ENCODE measurements at regions not wholly inside any gene's neighbourhood (a gene's known extent, or its start where the extent isn't known, plus 50 kb on each side); places are given as distances from the start of the nearest gene placed in this dataset.
A peak's percentile ranks its signal among the peaks of the same experiment; 100 is the strongest.

- TF ChIP-seq CTCF (IDR thresholded peaks at IDR 0.05; ENCODE audit: low read length) (no peak), EZH2 (optimal IDR thresholded peaks at IDR 0.05; ENCODE audit: low read depth, low read length) (no peak), EZH2phosphoT487 (IDR thresholded peaks at IDR 0.05; ENCODE audit: low read length) (no peak)
Measured at GRCh38 chr3:117524890-117525289, 815.3 kb downstream of the TUSC7 start.

GRCh38 chr3:117526470-117527079 lies 817.0 kb downstream of the TUSC7 start:
- Histone ChIP-seq H3K36me3 (replicated peaks; ENCODE audit: insufficient read depth, low read length) (no peaks in the 10 kb centered on the region), H3F3A (ENCODE audit: insufficient read depth, low read length) (no peaks in the 10 kb centered on the region), H3K27me3 (replicated peaks; ENCODE audit: insufficient read depth, low read length) (no peaks in the 10 kb centered on the region), H3K4me1 (ENCODE audit: low read length) (no peaks in the 10 kb centered on the region), H2AFZ (ENCODE audit: low read length) (0 out of 2 replicates have a peak overlapping the region, but pooled peaks have one; percentile 5), H3K27ac (ENCODE audit: low read length) (no peak overlapping the region), H3K79me2 (ENCODE audit: low read length) (no peaks in the 10 kb centered on the region), H3K4me3 (ENCODE audit: low read length) (no peak overlapping the region), H3K9ac (ENCODE audit: low read length) (no peak overlapping the region), H4K20me1 (ENCODE audit: insufficient read depth, low read length) (no peaks in the 10 kb centered on the region), H3K9me2 (replicated peaks; ENCODE audit: insufficient read depth, low read length) (no peaks in the 10 kb centered on the region), H3K4me2 (ENCODE audit: low read depth, low read length) (no peak overlapping the region), H3K9me3 (replicated peaks; ENCODE audit: insufficient read depth, low read length) (no peaks in the 10 kb centered on the region)
- peak; percentile 49 for DNase-seq
- TF ChIP-seq CTCF (IDR thresholded peaks at IDR 0.05; ENCODE audit: low read length) (peak; percentile 70), EZH2 (optimal IDR thresholded peaks at IDR 0.05; ENCODE audit: low read depth, low read length) (no peak)

More at GRCh38 chr3:117524890-117525289, 815.3 kb downstream of the TUSC7 start:
- no peaks in the 10 kb centered on the region for H3K9me2 ChIP-seq (replicated peaks; ENCODE audit: insufficient read depth, low read length)
- no peaks in the 10 kb centered on the region for H3K36me3 ChIP-seq (replicated peaks; ENCODE audit: insufficient read depth, low read length)
- H3K9me3 ChIP-seq (replicated peaks; ENCODE audit: insufficient read depth, low read length) = no peaks in the 10 kb centered on the region
- H3K27me3 ChIP-seq (replicated peaks; ENCODE audit: insufficient read depth, low read length) = no peaks in the 10 kb centered on the region
- H3K79me2 ChIP-seq (ENCODE audit: low read length) = no peaks in the 10 kb centered on the region
- H3K4me2 ChIP-seq (ENCODE audit: low read depth, low read length) = no peak overlapping the region
- no peak overlapping the region for H2AFZ ChIP-seq (ENCODE audit: low read length)
- H3K4me3 ChIP-seq (ENCODE audit: low read length) = no peak overlapping the region
- no peak overlapping the region for H3K9ac ChIP-seq (ENCODE audit: low read length)
- DNase-seq = no peak
- H3F3A ChIP-seq (ENCODE audit: insufficient read depth, low read length) = no peaks in the 10 kb centered on the region
- H4K20me1 ChIP-seq (ENCODE audit: insufficient read depth, low read length) = no peaks in the 10 kb centered on the region
- H3K4me1 ChIP-seq (ENCODE audit: low read length) = no peaks in the 10 kb centered on the region
- no peak overlapping the region for H3K27ac ChIP-seq (ENCODE audit: low read length)

- Histone ChIP-seq H3K79me2 (ENCODE audit: low read length) (no peaks in the 10 kb centered on the region), H3K9me2 (replicated peaks; ENCODE audit: insufficient read depth, low read length) (no peaks in the 10 kb centered on the region), H3K27ac (ENCODE audit: low read length) (no peak overlapping the region), H4K20me1 (ENCODE audit: insufficient read depth, low read length) (no peaks in the 10 kb centered on the region), H3K36me3 (replicated peaks; ENCODE audit: insufficient read depth, low read length) (no peaks in the 10 kb centered on the region), H3K27me3 (replicated peaks; ENCODE audit: insufficient read depth, low read length) (no peaks in the 10 kb centered on the region), H3K4me1 (ENCODE audit: low read length) (no peaks in the 10 kb centered on the region), H3F3A (ENCODE audit: insufficient read depth, low read length) (no peaks in the 10 kb centered on the region), H3K9me3 (replicated peaks; ENCODE audit: insufficient read depth, low read length) (no peaks in the 10 kb centered on the region), H3K9ac (ENCODE audit: low read length) (no peak overlapping the region), H3K4me2 (ENCODE audit: low read depth, low read length) (no peak overlapping the region), H2AFZ (ENCODE audit: low read length) (no peak overlapping the region), H3K4me3 (ENCODE audit: low read length) (no peak overlapping the region)
- no peak for TF ChIP-seq CTCF (IDR thresholded peaks at IDR 0.05; ENCODE audit: low read length)
- TF ChIP-seq EZH2phosphoT487 (IDR thresholded peaks at IDR 0.05; ENCODE audit: low read length) = no peak
- no peak for TF ChIP-seq EZH2 (optimal IDR thresholded peaks at IDR 0.05; ENCODE audit: low read depth, low read length)
- DNase-seq = no peak
Measured at GRCh38 chr3:117527346-117527745, 817.8 kb downstream of the TUSC7 start.

Data from MM.1S (cell line).